Activated CD8-positive, alpha-beta memory T cell treated with anti-CD3 and anti-CD28 coated beads, Interleukin-2, amount 50 U/mL, for 24 hours (primary cell): ENCODE measurements at regions not wholly inside any gene's neighbourhood (a gene's known extent, or its start where the extent isn't known, plus 50 kb on each side); places are given as distances from the start of the nearest gene placed in this dataset.

Experiments used
- DNase-seq: peaks from one replicate; pipeline ENCODE4 v3.0.0-alpha.2; 2020; ENCODE audit errors: extremely low read depth

DNA sequence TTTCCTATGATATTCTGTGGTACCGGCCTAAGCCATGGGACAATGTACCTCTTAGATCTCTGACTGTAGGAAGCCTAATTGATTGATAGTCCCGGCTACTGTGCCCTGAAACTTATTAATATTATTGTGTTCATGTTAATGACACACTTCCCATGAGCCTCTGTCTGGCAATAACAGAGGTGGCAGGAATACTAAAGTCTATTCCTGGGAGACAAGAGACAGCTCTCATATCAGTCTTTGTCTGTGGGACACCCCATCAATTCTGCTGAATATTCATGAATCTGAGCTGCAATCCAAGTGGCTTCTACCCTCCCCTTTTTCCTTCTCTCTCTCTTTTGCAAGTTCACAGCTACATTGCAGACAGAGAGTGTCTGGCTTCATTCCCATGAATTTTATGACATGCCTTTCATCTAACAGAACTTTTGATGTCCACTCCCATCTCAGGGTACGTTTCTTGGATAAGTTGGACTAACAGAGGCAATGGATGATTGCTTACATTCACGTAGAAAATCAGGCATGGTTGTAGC, 907.5 kb downstream of the ZPLD1 start:
- DNase-seq = no peak

DNA sequence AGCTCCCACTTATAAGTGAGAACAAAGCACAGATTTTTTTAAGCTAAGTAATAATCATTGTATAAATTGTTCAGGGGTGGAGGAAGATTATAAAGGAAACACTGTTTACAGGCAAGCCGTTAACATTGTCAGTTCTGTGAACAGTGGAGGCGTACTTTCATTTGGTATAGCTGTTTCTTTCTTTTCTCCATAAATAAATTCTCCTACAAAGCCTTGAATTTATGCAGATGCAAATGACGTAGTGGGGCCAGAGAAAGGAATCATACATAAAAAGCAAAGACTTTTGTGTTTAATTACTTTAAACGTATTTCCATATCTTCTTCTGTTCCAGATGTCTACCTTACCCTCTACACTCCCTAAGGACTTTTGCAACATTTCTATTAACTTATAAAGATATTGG, 914.9 kb downstream of the ZPLD1 start:
- DNase-seq = no peak

DNA sequence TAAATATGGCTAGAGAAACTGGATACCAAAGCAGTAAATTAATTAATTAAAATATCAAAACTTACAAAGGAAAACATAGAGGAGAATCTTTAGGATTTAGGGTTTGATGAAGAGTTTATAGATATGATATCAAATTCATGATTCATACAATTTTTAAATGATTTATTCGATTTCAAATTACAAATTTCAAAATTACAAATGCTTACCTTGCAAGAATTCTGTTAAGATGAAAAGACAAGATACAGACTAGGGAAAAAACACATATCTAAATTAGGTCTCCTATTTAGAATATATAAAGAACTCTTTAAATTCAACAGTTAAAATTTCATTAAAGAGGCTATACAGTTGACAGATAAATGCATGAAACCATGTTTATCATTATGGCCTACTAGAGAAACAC, 930.7 kb downstream of the ZPLD1 start:
- no peak for DNase-seq

DNA sequence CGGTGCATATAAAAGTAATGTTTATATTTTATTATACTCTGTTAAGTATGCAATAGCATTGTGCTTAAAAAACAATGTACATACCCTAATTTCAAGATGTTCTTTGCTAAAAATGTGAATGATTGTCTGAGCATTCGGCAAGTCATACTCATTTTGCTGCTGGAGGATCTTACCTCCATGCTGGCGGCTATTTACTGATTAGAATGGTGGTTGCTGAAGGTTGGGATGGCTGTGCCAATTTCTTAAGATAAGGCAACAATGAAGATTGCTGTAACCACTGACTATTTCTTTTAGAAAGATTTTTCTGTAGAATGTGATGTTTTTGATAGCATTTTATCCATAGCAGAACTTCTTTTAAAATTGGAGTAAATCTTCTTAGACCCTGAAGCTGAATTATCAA, 932.7 kb downstream of the ZPLD1 start:
- DNase-seq = no peak

DNA sequence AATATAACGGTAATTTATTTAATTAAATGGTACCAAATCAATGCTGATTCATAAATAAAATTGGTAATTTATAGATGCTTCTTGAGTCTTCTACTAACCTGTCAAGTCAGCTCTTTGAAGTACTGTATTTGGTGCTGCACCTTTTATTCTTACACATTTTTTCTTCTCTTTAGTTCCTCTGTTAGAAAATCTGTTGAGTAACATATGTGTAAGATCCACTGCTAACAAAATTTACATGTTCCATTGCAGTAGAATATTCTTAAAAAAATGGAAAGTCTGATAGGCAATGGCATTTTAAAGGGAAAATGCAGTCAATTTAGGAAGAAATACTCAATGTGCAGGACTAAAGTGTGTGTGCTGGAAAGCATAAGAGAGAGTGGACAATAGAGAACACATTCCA, 936.6 kb downstream of the ZPLD1 start:
- no peak for DNase-seq

DNA sequence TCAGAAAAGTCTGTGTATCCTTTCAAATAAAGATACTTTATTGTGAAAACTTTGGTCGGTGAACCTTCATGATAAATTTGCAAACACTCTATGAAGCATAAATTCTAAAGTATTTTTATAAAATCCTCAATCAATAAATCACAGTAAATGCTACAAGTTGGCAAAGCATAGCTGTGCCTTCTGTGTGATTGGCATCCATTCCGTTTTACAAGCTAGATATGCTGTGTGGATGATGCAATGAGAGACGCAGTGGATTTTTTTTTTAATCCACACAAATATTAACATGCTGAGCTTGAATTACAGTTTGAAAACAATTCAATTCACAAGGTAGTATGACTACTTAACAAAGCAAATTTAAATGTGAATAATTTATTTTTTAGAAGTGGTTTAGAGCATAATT, 937.2 kb downstream of the ZPLD1 start:
- DNase-seq = no peak

DNA sequence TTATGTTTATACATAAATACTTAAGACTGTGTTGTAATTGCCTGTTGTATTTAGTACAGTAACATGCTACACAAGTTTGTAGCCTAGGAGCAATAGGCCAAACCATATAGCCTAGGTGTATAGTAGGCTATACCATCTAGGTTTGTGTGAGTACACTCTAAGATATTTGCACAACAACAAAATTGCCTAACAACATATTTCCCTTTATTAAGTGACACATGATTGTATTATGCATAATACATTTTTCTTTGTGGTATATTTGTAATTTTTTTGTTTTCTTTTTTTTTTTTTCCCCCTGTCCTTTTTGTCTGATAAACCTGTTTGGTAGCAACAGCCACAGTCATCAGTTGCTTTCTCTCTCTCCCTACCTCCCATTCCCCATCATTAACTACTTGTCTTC, 945.6 kb downstream of the ZPLD1 start:
- DNase-seq = no peak

DNA sequence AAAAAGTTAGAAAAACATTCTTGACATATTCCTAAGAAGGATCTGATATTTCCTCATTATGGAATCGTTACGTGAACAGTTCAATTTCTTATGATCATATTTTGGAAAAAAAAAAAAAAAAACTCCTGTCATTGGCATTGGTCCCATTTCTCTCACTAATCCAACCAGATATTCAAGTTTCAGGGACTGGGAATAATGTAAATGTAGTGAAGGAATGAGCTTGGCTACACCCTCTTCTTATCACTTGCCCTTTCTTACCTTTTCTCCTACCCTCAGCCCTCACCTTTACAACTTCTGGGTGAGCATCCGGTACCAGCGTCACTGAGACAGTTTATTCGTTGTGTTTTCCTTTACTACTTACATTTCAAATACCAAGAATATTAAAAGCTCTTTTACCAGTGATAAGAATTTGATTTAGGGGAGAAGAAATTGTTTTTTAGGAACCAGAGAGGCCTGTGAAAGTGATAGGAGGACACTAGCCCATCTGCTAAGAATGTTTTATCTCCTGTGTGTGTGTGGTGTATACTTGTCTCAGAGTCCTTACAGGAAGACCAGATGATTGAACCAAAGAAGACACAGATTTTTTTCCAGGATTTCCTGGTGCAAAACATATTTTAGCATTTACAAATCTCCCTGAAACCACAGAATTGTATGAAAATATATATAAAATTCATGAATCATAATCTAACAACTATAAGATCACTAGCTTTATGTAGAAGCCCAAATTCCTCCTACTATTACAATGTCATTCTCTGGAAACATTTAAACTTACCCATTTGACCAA, 946.7 kb downstream of the ZPLD1 start:
- no peak for DNase-seq

DNA sequence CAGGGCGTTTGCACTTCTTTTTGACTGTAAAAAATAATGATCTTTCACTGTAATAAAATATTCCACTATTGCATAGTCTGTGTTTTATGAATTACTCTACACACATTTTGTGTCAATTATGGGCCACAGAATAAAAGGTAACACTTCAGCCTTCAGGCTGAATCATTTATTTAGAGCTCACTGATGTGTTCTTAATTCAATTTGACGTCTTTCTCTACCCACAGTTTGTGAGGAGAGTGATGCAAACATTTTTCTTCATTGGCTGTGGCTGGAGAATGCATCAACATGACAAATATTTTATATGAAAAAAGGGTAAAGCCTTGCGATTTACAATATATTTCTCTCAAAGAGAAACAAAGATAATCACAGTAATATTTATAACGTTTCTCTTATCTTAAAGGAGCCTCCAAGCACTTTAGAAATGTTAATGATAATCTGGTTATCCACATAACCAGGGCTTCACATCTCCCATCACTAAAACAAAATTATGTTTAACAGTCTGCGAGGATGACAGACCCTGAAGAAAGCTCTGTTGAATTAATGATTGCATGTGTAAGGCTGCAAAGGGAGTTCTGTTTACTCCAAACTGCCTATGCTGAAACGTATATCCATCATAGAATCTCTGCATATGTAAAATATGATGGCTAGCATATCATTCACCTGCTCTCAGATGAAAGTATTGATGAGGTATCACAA, 951.3 kb downstream of the ZPLD1 start:
- DNase-seq = no peak

DNA sequence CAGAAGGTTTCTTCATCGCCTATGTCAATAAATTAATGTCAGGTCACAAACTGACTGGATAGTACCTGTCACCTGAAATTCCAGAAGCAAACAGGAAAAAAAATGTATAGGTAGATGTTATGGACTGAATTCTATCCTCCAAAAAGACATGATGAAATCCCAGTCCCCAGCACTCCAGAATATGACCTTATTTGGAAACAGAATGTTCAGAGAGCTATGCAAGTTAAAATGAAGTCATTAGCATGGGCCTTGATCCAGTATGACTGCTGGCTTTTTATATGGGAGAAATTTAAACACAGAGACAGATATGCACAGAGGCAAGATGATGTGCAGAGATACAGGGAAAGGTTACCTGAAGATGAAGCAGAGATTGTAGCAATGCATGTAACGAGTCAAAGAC, 953.4 kb downstream of the ZPLD1 start:
- no peak for DNase-seq

DNA sequence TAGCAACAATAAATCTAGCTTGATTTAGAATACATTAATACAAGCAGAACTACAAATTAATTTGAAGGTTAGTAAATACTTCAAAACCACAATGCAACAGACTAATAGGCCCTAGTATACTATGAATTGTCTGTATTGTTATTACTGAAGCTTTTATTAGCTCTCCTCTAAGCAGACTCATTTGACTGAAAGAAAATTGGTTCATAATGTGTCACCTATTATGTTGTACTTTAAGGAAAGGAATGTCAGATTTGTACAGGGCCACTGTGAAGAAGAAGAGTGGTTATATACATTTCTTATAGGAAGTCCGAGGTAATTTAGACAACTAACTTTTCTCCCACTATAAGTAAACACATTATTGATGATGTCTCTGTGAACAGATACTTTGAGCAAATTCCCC, 954.5 kb downstream of the ZPLD1 start:
- DNase-seq = no peak

DNA sequence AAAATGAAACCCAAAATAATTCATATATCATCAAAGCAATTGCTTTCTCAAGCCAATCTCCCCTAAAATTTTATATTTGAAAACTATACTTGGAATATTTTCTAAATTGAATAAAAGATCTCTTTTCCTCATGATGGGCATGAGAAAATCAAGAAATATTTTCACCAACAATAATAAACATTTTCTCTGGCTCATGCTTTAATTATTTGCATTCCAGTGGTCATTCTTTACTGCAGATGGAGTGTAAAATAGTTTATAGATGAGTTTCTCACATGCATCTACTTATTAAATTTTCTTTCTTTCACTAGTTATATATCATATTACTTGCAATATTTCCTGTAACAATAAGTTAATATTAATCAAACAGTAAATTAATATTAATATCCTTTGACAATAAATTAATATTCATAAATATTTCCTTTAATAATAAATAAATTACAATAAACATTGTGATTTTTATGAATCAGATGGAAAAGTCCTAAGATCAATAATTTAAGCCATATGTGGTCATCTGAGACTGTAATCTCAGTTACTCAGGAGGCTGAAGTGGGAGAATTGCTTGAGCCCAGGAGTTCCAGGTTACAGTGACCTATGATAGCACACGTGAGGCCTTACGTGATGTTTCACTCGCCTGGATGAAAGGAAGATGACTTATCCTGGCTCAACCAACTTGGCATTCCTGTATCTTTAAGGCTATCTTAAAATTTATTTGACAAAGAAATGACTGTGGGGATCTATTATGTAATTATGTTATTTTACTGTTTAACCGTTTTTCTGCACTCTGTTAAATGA, 958.8 kb downstream of the ZPLD1 start:
- no peak for DNase-seq

DNA sequence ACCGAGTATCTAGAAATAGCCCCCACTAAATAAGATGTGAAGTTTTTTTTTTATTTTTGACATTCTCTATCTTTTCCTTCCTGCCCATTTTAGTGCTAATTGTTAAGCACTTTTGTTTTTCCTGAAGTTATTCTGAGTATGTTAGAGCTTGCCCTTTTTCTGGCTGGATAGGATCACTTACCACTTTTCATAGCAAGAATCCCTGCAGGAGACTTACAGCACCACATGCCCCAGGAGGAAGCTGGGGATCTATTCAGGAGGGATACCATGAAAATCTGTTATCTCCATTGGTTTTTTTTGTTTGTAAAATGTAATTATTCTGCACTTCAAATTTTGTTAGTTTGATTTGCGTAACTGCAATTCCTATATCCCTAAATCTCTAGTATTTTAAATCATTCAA, 968.4 kb downstream of the ZPLD1 start:
- DNase-seq = no peak

DNA sequence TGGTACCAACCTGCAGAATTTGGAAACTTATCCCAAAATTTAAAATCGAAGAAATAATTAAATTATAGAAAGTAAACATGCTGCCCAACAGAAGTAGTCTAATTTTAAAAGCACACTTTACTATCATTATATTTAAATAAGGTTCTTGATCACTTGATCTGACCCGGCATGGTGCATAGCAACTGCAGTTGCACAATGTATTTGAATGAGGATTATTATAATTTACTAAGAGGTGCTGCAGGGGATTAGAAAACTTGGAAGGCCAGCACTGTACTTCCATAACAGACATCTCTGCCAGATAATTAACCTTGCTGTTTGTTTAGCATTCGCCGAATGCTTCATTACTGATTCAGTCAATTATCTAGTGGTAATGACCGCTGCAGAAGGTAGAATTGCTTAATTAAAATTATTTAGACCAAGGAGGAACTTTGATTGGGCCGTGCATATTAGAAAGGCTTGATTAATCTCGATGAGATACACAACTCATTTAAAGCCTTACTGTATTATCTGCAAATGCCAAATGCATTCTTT, 971.6 kb downstream of the ZPLD1 start:
- DNase-seq = no peak

DNA sequence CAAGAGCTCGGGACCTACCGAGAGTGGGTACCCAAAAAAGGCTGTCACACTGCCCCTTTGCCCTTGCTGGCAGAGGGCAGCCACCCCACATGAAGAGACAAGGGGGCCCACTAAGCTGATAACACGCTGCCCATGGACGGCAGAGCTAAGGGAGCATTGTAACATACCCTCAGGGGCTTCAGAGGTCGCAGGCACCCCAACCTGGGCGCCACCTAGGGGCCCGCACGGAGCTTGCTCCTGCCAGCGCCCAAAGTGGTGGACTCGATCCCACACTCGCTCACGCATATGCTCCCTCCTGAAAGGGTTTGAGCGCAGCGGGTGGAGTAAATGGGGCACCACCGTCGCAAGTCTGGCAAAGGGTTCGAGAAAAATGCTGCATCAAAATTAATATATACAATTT, 975.4 kb downstream of the ZPLD1 start:
- no peak for DNase-seq

DNA sequence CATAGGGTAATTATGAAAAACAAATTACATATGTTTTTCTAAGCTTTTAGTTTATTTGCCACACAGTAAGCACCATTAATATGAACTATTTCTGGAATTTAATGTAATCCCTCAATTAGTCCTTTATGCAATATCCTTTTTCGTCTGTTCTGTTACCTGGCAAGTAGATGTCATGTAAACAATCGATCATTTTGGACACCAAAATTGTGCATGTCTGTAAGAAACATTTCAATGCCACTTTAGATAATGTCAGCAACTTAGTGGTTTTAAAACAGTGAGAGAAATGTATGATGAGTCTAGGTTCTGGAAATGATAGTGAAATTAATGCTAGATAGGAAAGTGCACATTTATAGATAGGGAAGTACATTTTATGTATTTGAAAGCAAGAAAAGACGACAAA, 986.6 kb downstream of the ZPLD1 start:
- no peak for DNase-seq

DNA sequence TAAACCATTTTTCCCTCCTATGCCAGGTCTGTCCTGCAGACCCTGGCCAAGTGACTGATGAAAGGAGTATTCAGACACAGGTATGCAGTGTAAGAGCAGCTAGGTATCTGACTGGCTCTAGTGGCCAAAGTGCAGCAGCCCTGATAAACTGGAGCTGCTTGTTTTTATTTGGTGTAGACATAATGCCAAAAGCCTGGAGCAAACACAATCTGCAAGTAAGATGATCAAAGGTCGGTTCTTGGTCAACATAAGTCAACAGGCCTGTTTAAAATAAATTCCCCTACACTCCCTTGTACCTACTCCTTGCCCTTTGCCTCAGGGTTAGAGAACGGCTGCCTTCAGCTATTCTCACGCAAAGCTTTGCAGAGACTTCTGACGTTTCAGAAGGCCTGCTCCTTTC, 1003.1 kb downstream of the ZPLD1 start:
- no peak for DNase-seq

DNA sequence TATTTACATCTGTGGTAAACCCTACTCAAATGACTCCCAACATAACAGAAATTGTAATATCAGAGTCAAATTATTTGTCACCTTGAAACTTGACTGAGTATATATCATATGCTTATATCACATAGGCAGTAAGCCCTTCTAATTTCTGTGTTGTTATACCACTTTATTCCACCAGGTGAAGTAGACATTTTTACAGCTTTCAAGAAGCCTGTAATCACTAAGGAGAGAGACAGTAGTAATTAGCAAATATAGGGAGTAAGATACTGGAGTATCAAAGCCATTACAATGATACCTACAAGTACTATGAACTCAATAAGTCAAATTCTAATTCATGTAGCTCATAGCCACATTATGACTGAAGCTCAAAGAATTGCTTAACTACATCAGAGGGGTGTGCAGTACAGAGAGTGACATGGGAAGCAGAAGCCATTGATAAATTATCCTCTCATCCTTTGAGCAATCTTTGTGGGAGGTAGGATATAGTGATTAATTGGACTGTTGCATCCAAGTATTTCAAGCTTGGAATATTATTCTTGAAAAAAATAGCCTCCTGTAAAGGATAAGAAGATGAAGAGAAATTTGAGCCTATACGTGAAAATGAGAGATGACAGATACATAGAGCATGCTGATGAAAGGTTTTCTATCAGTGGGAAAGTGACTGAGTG, 1005.9 kb downstream of the ZPLD1 start:
- no peak for DNase-seq

DNA sequence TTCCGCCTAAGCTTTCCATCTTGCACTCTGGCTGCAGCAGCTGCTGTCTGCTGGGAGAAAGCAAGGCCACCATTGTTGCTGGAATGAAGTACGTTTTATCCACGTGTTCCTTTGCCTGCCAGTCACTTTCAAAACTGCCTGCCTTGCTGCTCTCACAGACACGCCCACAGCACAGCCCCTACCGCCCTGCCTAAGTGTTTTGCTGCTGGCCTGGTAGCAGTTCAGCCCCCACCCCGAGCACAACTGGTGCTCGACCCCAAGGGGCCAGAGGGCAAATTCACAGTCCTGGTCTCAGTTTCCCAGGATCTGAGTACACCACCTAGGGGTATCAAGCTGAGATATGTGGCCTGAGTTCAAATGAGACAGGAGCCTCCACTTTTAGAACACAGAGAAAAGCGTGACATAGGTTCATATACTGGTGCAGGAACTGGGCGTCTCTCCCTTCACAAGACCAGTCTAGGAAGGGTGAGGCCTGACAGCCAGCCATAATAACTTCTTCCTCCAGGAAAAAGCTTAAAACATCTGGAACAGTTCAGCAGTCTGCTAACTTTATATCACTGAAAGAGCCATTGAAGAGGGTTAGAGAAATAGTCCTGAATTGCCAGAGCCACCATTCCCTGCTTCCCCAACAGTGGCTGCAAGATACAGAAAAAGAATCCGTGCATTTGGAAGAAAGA, 1012.3 kb downstream of the ZPLD1 start:
- DNase-seq = no peak

DNA sequence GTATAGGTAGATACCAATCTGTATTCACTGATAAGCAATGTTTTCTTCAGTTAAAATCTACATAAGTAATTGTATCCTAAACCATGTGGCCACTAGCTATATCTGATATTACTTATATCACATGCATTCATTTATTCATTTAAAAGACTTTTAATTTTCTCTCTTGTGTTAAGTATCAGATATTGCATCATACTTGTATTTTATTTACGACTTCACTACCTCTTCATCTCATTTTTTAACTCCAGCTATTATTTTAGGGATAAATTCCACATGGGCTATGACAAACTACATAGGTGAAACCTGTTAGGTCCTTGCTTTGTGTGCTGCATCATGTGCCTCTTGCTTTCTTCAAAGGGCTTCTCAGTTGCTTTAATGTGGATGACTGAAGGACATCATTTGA, 1018.3 kb downstream of the ZPLD1 start:
- no peak for DNase-seq

DNA sequence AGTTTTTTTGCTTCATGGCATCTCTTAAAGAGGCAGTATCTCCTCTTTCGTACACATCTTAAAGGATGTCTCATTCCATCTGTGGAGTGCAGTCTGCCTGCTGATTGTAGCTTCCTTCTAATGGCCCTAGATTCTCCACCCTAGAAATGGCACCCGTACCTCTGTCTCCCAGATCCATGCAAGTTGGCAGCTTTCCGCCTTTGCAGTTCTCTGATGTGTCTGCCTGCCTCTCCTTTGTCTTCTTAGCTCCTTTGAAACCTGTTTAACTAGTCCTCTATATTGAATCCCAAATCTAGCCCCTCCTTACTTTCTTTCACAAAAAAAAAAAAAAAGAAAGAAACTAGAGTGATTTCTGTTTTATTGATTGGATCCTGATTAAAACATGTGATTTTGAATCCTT, 1025.0 kb downstream of the ZPLD1 start:
- no peak for DNase-seq
